A549 (cell line): ENCODE measurements at regions not wholly inside any gene's neighbourhood (a gene's known extent, or its start where the extent isn't known, plus 50 kb on each side); places are given as distances from the start of the nearest gene placed in this dataset.

Source experiments
- ATAC-seq, 2 experiments: fragments of 200-7000 bp in 1 of 2; fragments of >200 bp in 1 of 2; cut with Nextera tagmentation in 1 of 2; cut with Tn5 transposase in 1 of 2; 3 replicates each; pipeline versions ENCODE4 v1.8.0 to v1.9.1; 2018 to 2020; ENCODE audit warnings: mild to moderate bottlenecking in 1 of 2, moderate library complexity in 1 of 2
- CTCF ChIA-PET: fragments of 300-600 bp; sonication (Branson Sonifier 250); formaldehyde crosslinking; extraction: SDS; loops from one replicate; lab custom pipeline; 2021; ENCODE audit warnings: antibody characterized with exemption, inconsistent platforms; lab: Yijun Ruan, JAX
- POLR2A ChIA-PET: fragments of 350-600 bp; formaldehyde crosslinking; extraction: SDS; loops from one replicate; lab custom pipeline; 2021; ENCODE audit warnings: antibody characterized with exemption, inconsistent platforms; lab: Yijun Ruan, JAX
- DNase-seq, 2 experiments: peaks; one replicate each; pipeline versions ENCODE4 v3.0.0 to v3.0.0-alpha.2; 2011 to 2016; ENCODE audit warnings: low read depth in 1 of 2, low spot score in 1 of 2
- FAIRE-seq: peaks from 2 replicates; lab custom pipeline; 2011; peaks lifted over from hg19 to GRCh38; lab: Jason Lieb, UNC
- H3K27ac ChIP-seq, 2 experiments: fragments of >200 bp; sonication (Bioruptor Twin); formaldehyde crosslinking; 3 replicates each; pipeline ENCODE4 v1.5.1; 2016 to 2017
- H3K4me1 ChIP-seq: fragments of >200 bp; sonication (Bioruptor Twin); formaldehyde crosslinking; 3 replicates; pipeline ENCODE4 v1.6.1; 2016
- H3K4me2 ChIP-seq: fragments of >200 bp; sonication (Bioruptor Twin); formaldehyde crosslinking; 3 replicates; pipeline ENCODE4 v1.6.1; 2016
- H3K4me3 ChIP-seq: fragments of >200 bp; sonication (Bioruptor Twin); formaldehyde crosslinking; 3 replicates; pipeline ENCODE4 v1.5.1; 2016
- H3K9me3 ChIP-seq: fragments of >200 bp; sonication (Bioruptor Twin); formaldehyde crosslinking; 3 replicates; pipeline ENCODE4 v1.6.1; 2016
- BHLHE40 ChIP-seq: IDR thresholded peaks from 2 replicates; pipeline ENCODE4 v1.6.1; 2012; ENCODE audit warnings: low read depth, low read length, inconsistent platforms
- CEBPB ChIP-seq, 2 experiments: fragments of >200 bp in 1 of 2; sonication (Bioruptor Twin) in 1 of 2; formaldehyde crosslinking in 1 of 2; IDR thresholded peaks; 2 replicates each; pipeline ENCODE4 v1.6.1; 2012 to 2016
- CHD4 ChIP-seq: fragments of 200-600 bp; sonication (generic); IDR thresholded peaks from 2 replicates; pipeline ENCODE4 v1.6.1; 2016; ENCODE audit warnings: antibody characterized with exemption, mild to moderate bottlenecking, borderline replicate concordance
- EP300 ChIP-seq, 2 experiments: fragments of >200 bp; sonication (Bioruptor Twin); formaldehyde crosslinking; IDR thresholded peaks; 2 replicates in 1 of 2; 3 replicates in 1 of 2; pipeline ENCODE4 v1.6.1; 2016 to 2017
- ESRRA ChIP-seq: fragments of 150-350 bp; IDR thresholded peaks from 2 replicates; pipeline ENCODE4 v1.6.1; 2014; ENCODE audit warnings: mild to moderate bottlenecking, low read length, borderline replicate concordance
- FOSL2 ChIP-seq, 2 experiments: fragments of 450-650 bp in 1 of 2; fragments of >200 bp in 1 of 2; sonication (Bioruptor Twin) in 1 of 2; formaldehyde crosslinking; IDR thresholded peaks; 2 replicates each; pipeline versions ENCODE4 v1.5.0 to v1.6.1; 2016 to 2020; ENCODE audit warnings: mild to moderate bottlenecking in 1 of 2, moderate library complexity in 1 of 2
- FOXS1 ChIP-seq: fragments of 250-450 bp; sonication (Bioruptor Pico); IDR thresholded peaks from 2 replicates; pipeline ENCODE4 v1.5.0; 2020; ENCODE audit warnings: mild to moderate bottlenecking, moderate library complexity
- HOXA7 ChIP-seq: fragments of 250-450 bp; sonication (Bioruptor Pico); IDR thresholded peaks from 2 replicates; pipeline ENCODE4 v1.5.0; 2020; ENCODE audit warnings: mild to moderate bottlenecking, moderate library complexity
- MAFK ChIP-seq: fragments of 450-650 bp; IDR thresholded peaks from 2 replicates; pipeline ENCODE4 v1.6.1; 2014; ENCODE audit not compliant: partially characterized antibody
- MAZ ChIP-seq: fragments of 150-350 bp; IDR thresholded peaks from 2 replicates; pipeline ENCODE4 v1.6.1; 2014; ENCODE audit warnings: antibody characterized with exemption, low read depth, low read length, borderline replicate concordance
- NFE2L2 ChIP-seq: fragments of 150-350 bp; conservative IDR thresholded peaks from 2 replicates; pipeline ENCODE4 v1.6.1; 2014; ENCODE audit warnings: low read length
- PHF8 ChIP-seq: fragments of 200-600 bp; sonication (generic); IDR thresholded peaks from 2 replicates; pipeline ENCODE4 v1.6.1; 2016; ENCODE audit warnings: low read depth, mild to moderate bottlenecking, antibody characterized with exemption, moderate library complexity, borderline replicate concordance
- POLR2A ChIP-seq: IDR thresholded peaks from 2 replicates; pipeline ENCODE4 v1.6.1; 2012; ENCODE audit warnings: mild to moderate bottlenecking, low read length
- RARB ChIP-seq: fragments of 250-450 bp; sonication (Bioruptor Pico); IDR thresholded peaks from 2 replicates; pipeline ENCODE4 v1.8.0; 2021; ENCODE audit warnings: mild to moderate bottlenecking, moderate library complexity
- RCOR1 ChIP-seq: fragments of 150-350 bp; IDR thresholded peaks from 2 replicates; pipeline ENCODE4 v1.6.1; 2014; ENCODE audit warnings: antibody characterized with exemption, low read length, low read depth
- RFX5 ChIP-seq: fragments of 450-650 bp; IDR thresholded peaks from 2 replicates; pipeline ENCODE4 v1.7.1; 2014; ENCODE audit warnings: antibody characterized with exemption, mild to moderate bottlenecking, moderate library complexity
- RNF2 ChIP-seq: fragments of 200-600 bp; sonication (generic); IDR thresholded peaks from 2 replicates; pipeline ENCODE4 v1.6.1; 2016; ENCODE audit warnings: low read depth, mild to moderate bottlenecking, antibody characterized with exemption, moderate library complexity, borderline replicate concordance
- TP53 ChIP-seq: fragments of 250-450 bp; sonication (Bioruptor Pico); IDR thresholded peaks from 2 replicates; pipeline ENCODE4 v1.5.0; 2021; ENCODE audit warnings: mild to moderate bottlenecking, moderate library complexity
- ZFP36 ChIP-seq: fragments of 450-650 bp; IDR thresholded peaks from 2 replicates; pipeline ENCODE4 v1.6.1; 2014; ENCODE audit warnings: borderline replicate concordance; ENCODE audit not compliant: partially characterized antibody
- WGBS: methylation state at CpG from one replicate; pipeline ENCODE4 v1.1.6; 2017; ENCODE audit errors: missing lambda C conversion rate; 5-methylcytosine and 5-hydroxymethylcytosine counted together
- TF ChIP-seq, protein P1 (sequence below): fragments of 250-450 bp; sonication (Bioruptor Pico); IDR thresholded peaks from 2 replicates; pipeline ENCODE4 v1.5.0; 2021; ENCODE audit warnings: mild to moderate bottlenecking, moderate library complexity, borderline replicate concordance
- TF ChIP-seq, protein P2 (sequence below): IDR thresholded peaks from 2 replicates; pipeline ENCODE4 v1.6.1; 2012
- TF ChIP-seq, protein P3 (sequence below): IDR thresholded peaks from 2 replicates; pipeline ENCODE4 v1.6.1; 2012

GRCh38 chr11:33463059-33463458 is 205.9 kb downstream of the HIPK3 start:
- Histone ChIP-seq H3K4me3 (no peak overlapping the region), H3K27ac (no peak overlapping the region), H3K4me2 (no peak overlapping the region), H3K9me3 (no peaks in the 10 kb centered on the region), H3K4me1 (peaks cover 3% of the 10 kb centered on the region; the same call in 1 of the 3 replicates)
- ChIA-PET CTCF (interaction anchor here (1.4 kb wide), 1 partner anchor 12 kb away, joined by 3 read pairs; no protein-coding TSS in a partner anchor), POLR2A (no interaction called here)
- no peak for DNase-seq
- no peak for FAIRE-seq
- no peak for ATAC-seq
- 60% methylated on average over 4 of the region's 4 CpGs for WGBS
- no peak for TF ChIP-seq RNF2
- TF ChIP-seq POLR2A, result no peak
- TF ChIP-seq, protein P1, sequence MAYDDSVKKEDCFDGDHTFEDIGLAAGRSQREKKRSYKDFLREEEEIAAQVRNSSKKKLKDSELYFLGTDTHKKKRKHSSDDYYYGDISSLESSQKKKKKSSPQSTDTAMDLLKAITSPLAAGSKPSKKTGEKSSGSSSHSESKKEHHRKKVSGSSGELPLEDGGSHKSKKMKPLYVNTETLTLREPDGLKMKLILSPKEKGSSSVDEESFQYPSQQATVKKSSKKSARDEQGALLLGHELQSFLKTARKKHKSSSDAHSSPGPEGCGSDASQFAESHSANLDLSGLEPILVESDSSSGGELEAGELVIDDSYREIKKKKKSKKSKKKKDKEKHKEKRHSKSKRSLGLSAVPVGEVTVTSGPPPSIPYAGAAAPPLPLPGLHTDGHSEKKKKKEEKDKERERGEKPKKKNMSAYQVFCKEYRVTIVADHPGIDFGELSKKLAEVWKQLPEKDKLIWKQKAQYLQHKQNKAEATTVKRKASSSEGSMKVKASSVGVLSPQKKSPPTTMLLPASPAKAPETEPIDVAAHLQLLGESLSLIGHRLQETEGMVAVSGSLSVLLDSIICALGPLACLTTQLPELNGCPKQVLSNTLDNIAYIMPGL (CRISPR knock-in tag), result no peak
- no peak for TF ChIP-seq BHLHE40
- TF ChIP-seq, protein P2, sequence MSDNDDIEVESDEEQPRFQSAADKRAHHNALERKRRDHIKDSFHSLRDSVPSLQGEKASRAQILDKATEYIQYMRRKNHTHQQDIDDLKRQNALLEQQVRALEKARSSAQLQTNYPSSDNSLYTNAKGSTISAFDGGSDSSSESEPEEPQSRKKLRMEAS, result no peak
- no peak for TF ChIP-seq CHD4
- no peak for TF ChIP-seq MAFK
- no peak for TF ChIP-seq ESRRA

- ATAC-seq (no peak), FAIRE-seq (no peak), DNase-seq (no peak)
- Histone ChIP-seq H3K4me3 (no peak overlapping the region), H3K4me2 (no peak overlapping the region), H3K4me1 (peaks cover 3% of the 10 kb centered on the region; the same call in 1 of the 3 replicates)
- 77% methylated on average over 4 of the region's 4 CpGs for WGBS
- no peak for TF ChIP-seq MAFK
- no peak for TF ChIP-seq RFX5
- TF ChIP-seq, all 56 proteins: peak for 0
- ChIA-PET CTCF (no interaction called here), POLR2A (no interaction called here)
- Histone ChIP-seq H3K9me3 (no peaks in the 10 kb centered on the region), H3K27ac (no peak overlapping the region)
These were observed 204.4 kb downstream of the HIPK3 start for GRCh38 chr11:33461369-33462125.

GRCh38 chr11:33457948-33458347 is 200.8 kb downstream of the HIPK3 start:
- 72% methylated on average over 5 of the region's 5 CpGs for WGBS
- TF ChIP-seq FOXS1 (CRISPR knock-in tag) (no peak), CEBPB (IDR thresholded peaks at IDR 0.05) (no peak), PHF8 (no peak), RARB (CRISPR knock-in tag) (no peak), BHLHE40 (no peak), POLR2A (no peak), ZFP36 (no peak), MAZ (no peak)
- TF ChIP-seq, protein P3, sequence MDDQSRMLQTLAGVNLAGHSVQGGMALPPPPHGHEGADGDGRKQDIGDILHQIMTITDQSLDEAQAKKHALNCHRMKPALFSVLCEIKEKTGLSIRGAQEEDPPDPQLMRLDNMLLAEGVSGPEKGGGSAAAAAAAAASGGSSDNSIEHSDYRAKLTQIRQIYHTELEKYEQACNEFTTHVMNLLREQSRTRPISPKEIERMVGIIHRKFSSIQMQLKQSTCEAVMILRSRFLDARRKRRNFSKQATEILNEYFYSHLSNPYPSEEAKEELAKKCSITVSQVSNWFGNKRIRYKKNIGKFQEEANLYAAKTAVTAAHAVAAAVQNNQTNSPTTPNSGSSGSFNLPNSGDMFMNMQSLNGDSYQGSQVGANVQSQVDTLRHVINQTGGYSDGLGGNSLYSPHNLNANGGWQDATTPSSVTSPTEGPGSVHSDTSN, result no peak
- no peak for DNase-seq
- H3K9me3 ChIP-seq, result no peaks in the 10 kb centered on the region
- H3K4me1 ChIP-seq, result peaks cover 13% of the 10 kb centered on the region
- no peak overlapping the region for H3K27ac ChIP-seq
- ATAC-seq, result no peak
- ChIA-PET CTCF (interaction anchor here (0.6 to 1.4 kb wide), 3 partner anchors 78 to 136 kb away, joined by 3 read pairs; no protein-coding TSS in a partner anchor), POLR2A (no interaction called here)
- H3K4me3 ChIP-seq, result no peak overlapping the region
- no peak overlapping the region for H3K4me2 ChIP-seq
- FAIRE-seq, result no peak

DNA sequence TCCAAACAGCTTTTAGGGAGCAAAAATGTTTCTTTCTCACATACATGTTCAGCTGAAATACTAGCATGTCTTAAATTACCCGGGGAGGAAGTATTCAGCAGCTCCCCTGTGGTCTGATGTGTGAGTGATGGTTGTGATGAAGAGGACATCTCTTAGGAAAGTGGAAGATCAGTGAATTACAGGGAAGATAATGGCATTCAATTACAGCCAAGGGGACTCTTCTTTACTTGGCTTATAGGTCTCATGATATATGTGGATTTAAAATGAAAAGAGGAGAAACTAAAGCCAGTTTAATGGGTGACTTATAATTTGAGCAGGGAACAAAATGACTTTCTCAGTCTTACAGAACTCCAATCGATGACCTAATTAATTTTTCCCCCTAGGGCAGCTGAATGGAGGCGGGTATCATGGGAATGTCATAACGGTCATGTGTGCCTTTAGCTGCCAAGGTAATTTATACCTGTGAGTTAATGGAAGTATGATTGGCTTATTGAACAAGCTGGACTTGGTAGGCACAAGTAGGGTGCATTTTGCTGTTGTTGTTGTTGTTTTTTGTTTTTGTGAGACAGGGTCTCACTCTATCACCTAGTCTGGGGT is 198.8 kb downstream of the HIPK3 start:
- ATAC-seq (no peak), DNase-seq (no peak)
- WGBS, result 56% methylated on average over 4 of the region's 4 CpGs
- H3K4me3 ChIP-seq, result no peak overlapping the region
- TF ChIP-seq RCOR1, result no peak
- no peak for TF ChIP-seq HOXA7 (CRISPR knock-in tag)
- TF ChIP-seq RNF2, result no peak
- TF ChIP-seq POLR2A, result no peak
- no peak for TF ChIP-seq TP53 (CRISPR knock-in tag)
- TF ChIP-seq, protein P1 (CRISPR knock-in tag), result no peak
- TF ChIP-seq ESRRA, result no peak
- no peak for TF ChIP-seq FOSL2 (IDR thresholded peaks at IDR 0.05)
- TF ChIP-seq FOSL2 (CRISPR knock-in tag; IDR thresholded peaks at IDR 0.05), result no peak
- TF ChIP-seq EP300 (IDR thresholded peaks at IDR 0.05), result no peak
- TF ChIP-seq NFE2L2, result no peak
- TF ChIP-seq, all 56 proteins: peak for 0
- no peaks in the 10 kb centered on the region for H3K9me3 ChIP-seq
- no peak overlapping the region for H3K27ac ChIP-seq
- H3K4me2 ChIP-seq, result no peak overlapping the region
- ChIA-PET POLR2A (no interaction called here), CTCF (interaction anchor here (1.7 to 1.8 kb wide), 2 partner anchors 20 to 233 kb away, joined by 5 to 6 read pairs; no protein-coding TSS in a partner anchor)
- peaks cover 29% of the 10 kb centered on the region for H3K4me1 ChIP-seq
- FAIRE-seq, result no peak
